Prostate gland (tissue), 2 donors: ENCODE measurements at regions not wholly inside any gene's neighbourhood (a gene's known extent, or its start where the extent isn't known, plus 50 kb on each side); places are given as distances from the start of the nearest gene placed in this dataset.
A peak's percentile ranks its signal among the peaks of the same experiment; 100 is the strongest.
"Not testable (repeated sequence)": the region's sequence is repeated elsewhere in the genome, so short reads cannot be mapped to it uniquely, and the experiment has no call there.

ENCODE experiments used
- DNase-seq: peaks from one replicate; pipeline ENCODE4 v3.0.0-alpha.2; 2019; ENCODE audit warnings: low spot score
- H3K27ac ChIP-seq, 2 donors: fragments of 200-600 bp; sonication (generic); 2 replicates each; pipeline ENCODE4 v1.5.1; 2017 to 2019
- H3K27me3 ChIP-seq: fragments of 200-600 bp; sonication (generic); replicated peaks from 2 replicates; pipeline ENCODE4 v1.5.1; 2019; ENCODE audit not compliant: insufficient read depth
- H3K36me3 ChIP-seq, 2 donors: fragments of 200-600 bp; sonication (generic); 1 replicate in 1 of 2; 2 replicates in 1 of 2; pipeline versions ENCODE4 v1.5.1 to v1.8.1; 2017 to 2019
- H3K4me1 ChIP-seq: fragments of 200-600 bp; sonication (generic); replicated peaks from 2 replicates; pipeline ENCODE4 v1.5.1; 2019
- H3K4me3 ChIP-seq, 2 donors: fragments of 200-600 bp; sonication (generic); 2 replicates each; pipeline ENCODE4 v1.5.1; 2017 to 2019
- H3K9me3 ChIP-seq: fragments of 200-600 bp; sonication (generic); 2 replicates; pipeline ENCODE4 v1.5.1; 2017
- CTCF ChIP-seq, 4 experiments: fragments of 200-600 bp in 2 of 4; fragments of 450-650 bp in 2 of 4; sonication (generic) in 2 of 4; IDR thresholded peaks; 1 replicate in 3 of 4; 2 replicates in 1 of 4; pipeline ENCODE4 v1.5.1; 2016 to 2019; ENCODE audit warnings: antibody characterized with exemption in 4 of 4, mild to moderate bottlenecking in 2 of 4, moderate library complexity in 2 of 4
- POLR2A ChIP-seq: fragments of 450-650 bp; IDR thresholded peaks from one replicate; pipeline ENCODE4 v1.6.1; 2016; ENCODE audit warnings: antibody characterized with exemption, mild to moderate bottlenecking
- POLR2AphosphoS5 ChIP-seq: sonication (generic); formaldehyde crosslinking; IDR thresholded peaks from one replicate; pipeline ENCODE4 v1.6.1; 2017; ENCODE audit warnings: antibody characterized with exemption
- WGBS: methylation state at CpG from one replicate; pipeline ENCODE4 v1.1.5; 2018; 5-methylcytosine and 5-hydroxymethylcytosine counted together
- intact Hi-C: fragments of 100-400 bp; cut with DNase I; formaldehyde crosslinking; loops from one replicate; pipeline ENCODE4 v1.14.2; 2022

GRCh38 chr3:170695486-170696064 is 109.7 kb upstream of the SLC7A14 start:
- H3K27ac ChIP-seq, result no peak overlapping the region
- no peak for DNase-seq
- no peaks in the 10 kb centered on the region for H3K4me1 ChIP-seq
- H3K27me3 ChIP-seq, result no peaks in the 10 kb centered on the region
- H3K36me3 ChIP-seq, result no peaks in the 10 kb centered on the region
- intact Hi-C loops, result no loop called here
- no peaks in the 10 kb centered on the region for H3K9me3 ChIP-seq
- no peak overlapping the region for H3K4me3 ChIP-seq
- 89% methylated on average over 3 of the region's 3 CpGs for WGBS
- no peak for TF ChIP-seq POLR2AphosphoS5
- no peak for TF ChIP-seq CTCF (IDR thresholded peaks at IDR 0.05)
- TF ChIP-seq POLR2A, result no peak

GRCh38 chr3:170692720-170693119 is 106.8 kb upstream of the SLC7A14 start:
- Histone ChIP-seq H3K4me3 (no peak overlapping the region), H3K9me3 (no peaks in the 10 kb centered on the region), H3K36me3 (no peaks in the 10 kb centered on the region), H3K27ac (no peak overlapping the region), H3K27me3 (no peaks in the 10 kb centered on the region), H3K4me1 (no peaks in the 10 kb centered on the region)
- TF ChIP-seq POLR2AphosphoS5 (no peak), CTCF (IDR thresholded peaks at IDR 0.05) (no peak), POLR2A (no peak)
- no peak for DNase-seq
- intact Hi-C loops, result no loop called here
- 95% methylated on average over 2 of the region's 2 CpGs for WGBS

- intact Hi-C loops, result no loop called here
- Histone ChIP-seq H3K4me1 (no peaks in the 10 kb centered on the region), H3K27ac (peak overlapping the region in 1 of 2 donors; percentile 3), H3K36me3 (no peaks in the 10 kb centered on the region), H3K9me3 (no peaks in the 10 kb centered on the region), H3K27me3 (no peaks in the 10 kb centered on the region), H3K4me3 (no peak overlapping the region)
- 85% methylated on average over 3 of the region's 3 CpGs for WGBS
- TF ChIP-seq CTCF (IDR thresholded peaks at IDR 0.05), result no peak
- TF ChIP-seq POLR2A, result no peak
- TF ChIP-seq POLR2AphosphoS5, result no peak
- DNase-seq, result no peak
Measured at GRCh38 chr3:170690661-170690981, 104.7 kb upstream of the SLC7A14 start.

- Histone ChIP-seq H3K36me3 (no peaks in the 10 kb centered on the region), H3K27ac (peak overlapping the region in 1 of 2 donors; percentile 3), H3K27me3 (no peaks in the 10 kb centered on the region), H3K9me3 (no peaks in the 10 kb centered on the region), H3K4me1 (no peaks in the 10 kb centered on the region), H3K4me3 (no peak overlapping the region)
- intact Hi-C loops, result no loop called here
- TF ChIP-seq POLR2A (no peak), CTCF (IDR thresholded peaks at IDR 0.05) (peak; percentile 14 to 61 (median 49))
- 60% methylated on average over 13 of the region's 13 CpGs for WGBS
- DNase-seq, result peak; percentile 27
Measured at GRCh38 chr3:170689893-170690660, 104.2 kb upstream of the SLC7A14 start.

- H3K9me3 ChIP-seq, result no peaks in the 10 kb centered on the region
- 21% methylated on average over 4 of the region's 4 CpGs for WGBS
- no peak overlapping the region for H3K27ac ChIP-seq
- H3K36me3 ChIP-seq, result no peaks in the 10 kb centered on the region
- DNase-seq, result peak; percentile 84
- H3K4me1 ChIP-seq, result no peaks in the 10 kb centered on the region
- H3K27me3 ChIP-seq, result no peaks in the 10 kb centered on the region
- no peak for TF ChIP-seq CTCF (IDR thresholded peaks at IDR 0.05)
- peak; percentile 84 for TF ChIP-seq POLR2AphosphoS5
- TF ChIP-seq POLR2A, result no peak
- intact Hi-C loops, result no loop called here
- no peak overlapping the region for H3K4me3 ChIP-seq
Measured at GRCh38 chr3:170689296-170689829, 103.5 kb upstream of the SLC7A14 start.

GRCh38 chr3:170688222-170688621 is 102.3 kb upstream of the SLC7A14 start:
- not testable (repeated sequence) for DNase-seq

More at GRCh38 chr3:170688222-170688621, 102.3 kb upstream of the SLC7A14 start:
- H3K36me3 ChIP-seq, H3K4me1 ChIP-seq, H3K4me3 ChIP-seq, H3K27ac ChIP-seq, H3K27me3 ChIP-seq, H3K9me3 ChIP-seq, intact Hi-C loops: not testable (repeated sequence)
- WGBS, result 93% methylated on average over 4 of the region's 4 CpGs
